Panc1 (cell line): ENCODE measurements at regions not wholly inside any gene's neighbourhood (a gene's known extent, or its start where the extent isn't known, plus 50 kb on each side); places are given as distances from the start of the nearest gene placed in this dataset.

Experiments used
- SIN3A ChIP-seq: IDR thresholded peaks from 2 replicates; pipeline ENCODE4 v1.6.1; 2012; ENCODE audit warnings: low read depth, mild to moderate bottlenecking, low read length, moderate library complexity, borderline replicate concordance; ENCODE audit not compliant: insufficient read depth
- TCF7L2 ChIP-seq: IDR thresholded peaks from 2 replicates; pipeline ENCODE4 v1.6.1; 2011; ENCODE audit warnings: mild to moderate bottlenecking, low read depth, low read length, inconsistent platforms
- TF ChIP-seq, protein P1 (sequence below): fragments of 450-650 bp; IDR thresholded peaks from 2 replicates; pipeline ENCODE4 v1.5.1; 2017; ENCODE audit warnings: mild to moderate bottlenecking
- TF ChIP-seq, protein P2 (sequence below), 2 experiments: IDR thresholded peaks; 2 replicates each; pipeline ENCODE4 v1.6.1; 2011 to 2012; ENCODE audit warnings: low read depth in 2 of 2, control low read depth in 1 of 2, low read length in 1 of 2, mild to moderate bottlenecking in 1 of 2, moderate library complexity in 1 of 2; ENCODE audit not compliant: insufficient read depth in 1 of 2

DNA sequence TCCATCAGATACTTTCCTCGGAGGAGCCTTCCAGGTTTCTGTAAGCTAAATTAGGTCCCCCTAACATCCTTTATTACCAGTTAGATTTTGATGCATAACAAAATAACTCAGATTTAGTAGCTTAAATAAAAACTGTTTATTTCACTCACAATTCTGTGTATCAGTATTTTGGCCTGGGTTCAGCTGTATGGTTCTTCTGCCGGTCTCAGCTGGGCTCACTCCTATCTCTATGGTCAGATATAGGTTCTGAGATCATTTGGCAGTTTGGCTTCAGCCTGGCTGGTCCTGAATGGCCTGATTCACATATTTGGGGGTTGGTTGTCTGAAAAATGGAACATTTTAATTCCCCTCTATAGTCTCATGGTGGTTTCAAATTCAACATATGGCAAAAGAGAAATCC, 1125.3 kb downstream of the TBL1XR1 start:
- TF ChIP-seq, protein P1, sequence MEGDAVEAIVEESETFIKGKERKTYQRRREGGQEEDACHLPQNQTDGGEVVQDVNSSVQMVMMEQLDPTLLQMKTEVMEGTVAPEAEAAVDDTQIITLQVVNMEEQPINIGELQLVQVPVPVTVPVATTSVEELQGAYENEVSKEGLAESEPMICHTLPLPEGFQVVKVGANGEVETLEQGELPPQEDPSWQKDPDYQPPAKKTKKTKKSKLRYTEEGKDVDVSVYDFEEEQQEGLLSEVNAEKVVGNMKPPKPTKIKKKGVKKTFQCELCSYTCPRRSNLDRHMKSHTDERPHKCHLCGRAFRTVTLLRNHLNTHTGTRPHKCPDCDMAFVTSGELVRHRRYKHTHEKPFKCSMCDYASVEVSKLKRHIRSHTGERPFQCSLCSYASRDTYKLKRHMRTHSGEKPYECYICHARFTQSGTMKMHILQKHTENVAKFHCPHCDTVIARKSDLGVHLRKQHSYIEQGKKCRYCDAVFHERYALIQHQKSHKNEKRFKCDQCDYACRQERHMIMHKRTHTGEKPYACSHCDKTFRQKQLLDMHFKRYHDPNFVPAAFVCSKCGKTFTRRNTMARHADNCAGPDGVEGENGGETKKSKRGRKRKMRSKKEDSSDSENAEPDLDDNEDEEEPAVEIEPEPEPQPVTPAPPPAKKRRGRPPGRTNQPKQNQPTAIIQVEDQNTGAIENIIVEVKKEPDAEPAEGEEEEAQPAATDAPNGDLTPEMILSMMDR, result no peak
- TF ChIP-seq SIN3A (no peak), TCF7L2 (no peak)
- TF ChIP-seq, protein P2, sequence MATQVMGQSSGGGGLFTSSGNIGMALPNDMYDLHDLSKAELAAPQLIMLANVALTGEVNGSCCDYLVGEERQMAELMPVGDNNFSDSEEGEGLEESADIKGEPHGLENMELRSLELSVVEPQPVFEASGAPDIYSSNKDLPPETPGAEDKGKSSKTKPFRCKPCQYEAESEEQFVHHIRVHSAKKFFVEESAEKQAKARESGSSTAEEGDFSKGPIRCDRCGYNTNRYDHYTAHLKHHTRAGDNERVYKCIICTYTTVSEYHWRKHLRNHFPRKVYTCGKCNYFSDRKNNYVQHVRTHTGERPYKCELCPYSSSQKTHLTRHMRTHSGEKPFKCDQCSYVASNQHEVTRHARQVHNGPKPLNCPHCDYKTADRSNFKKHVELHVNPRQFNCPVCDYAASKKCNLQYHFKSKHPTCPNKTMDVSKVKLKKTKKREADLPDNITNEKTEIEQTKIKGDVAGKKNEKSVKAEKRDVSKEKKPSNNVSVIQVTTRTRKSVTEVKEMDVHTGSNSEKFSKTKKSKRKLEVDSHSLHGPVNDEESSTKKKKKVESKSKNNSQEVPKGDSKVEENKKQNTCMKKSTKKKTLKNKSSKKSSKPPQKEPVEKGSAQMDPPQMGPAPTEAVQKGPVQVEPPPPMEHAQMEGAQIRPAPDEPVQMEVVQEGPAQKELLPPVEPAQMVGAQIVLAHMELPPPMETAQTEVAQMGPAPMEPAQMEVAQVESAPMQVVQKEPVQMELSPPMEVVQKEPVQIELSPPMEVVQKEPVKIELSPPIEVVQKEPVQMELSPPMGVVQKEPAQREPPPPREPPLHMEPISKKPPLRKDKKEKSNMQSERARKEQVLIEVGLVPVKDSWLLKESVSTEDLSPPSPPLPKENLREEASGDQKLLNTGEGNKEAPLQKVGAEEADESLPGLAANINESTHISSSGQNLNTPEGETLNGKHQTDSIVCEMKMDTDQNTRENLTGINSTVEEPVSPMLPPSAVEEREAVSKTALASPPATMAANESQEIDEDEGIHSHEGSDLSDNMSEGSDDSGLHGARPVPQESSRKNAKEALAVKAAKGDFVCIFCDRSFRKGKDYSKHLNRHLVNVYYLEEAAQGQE (IDR thresholded peaks at IDR 0.05; ENCODE audit: insufficient read depth in 1 of 2, low read depth in 2 of 2, low read length in 1 of 2), result no peak
